Sciatic nerve (tissue), 2 donors: ENCODE measurements at regions not wholly inside any gene's neighbourhood (a gene's known extent, or its start where the extent isn't known, plus 50 kb on each side); places are given as distances from the start of the nearest gene placed in this dataset.
"Not testable (repeated sequence)": the region's sequence is repeated elsewhere in the genome, so short reads cannot be mapped to it uniquely, and the experiment has no call there.

Experiments
- ATAC-seq: fragments of 200-7000 bp; cut with Tn5 transposase; one replicate; pipeline ENCODE4 v1.9.1; 2020; ENCODE audit warnings: mild to moderate bottlenecking, moderate library complexity
- DNase-seq: peaks from one replicate; pipeline ENCODE4 v3.0.0-alpha.2; 2020; ENCODE audit warnings: low spot score
- intact Hi-C: fragments of 100-400 bp; cut with DNase I; formaldehyde crosslinking; loops from one replicate; pipeline ENCODE4 v1.14.2; 2022
- donor health status: DM: no; HTN: no; CAD: no.
- donor health status: DM: no; HTN: no; CAD: no.

DNA sequence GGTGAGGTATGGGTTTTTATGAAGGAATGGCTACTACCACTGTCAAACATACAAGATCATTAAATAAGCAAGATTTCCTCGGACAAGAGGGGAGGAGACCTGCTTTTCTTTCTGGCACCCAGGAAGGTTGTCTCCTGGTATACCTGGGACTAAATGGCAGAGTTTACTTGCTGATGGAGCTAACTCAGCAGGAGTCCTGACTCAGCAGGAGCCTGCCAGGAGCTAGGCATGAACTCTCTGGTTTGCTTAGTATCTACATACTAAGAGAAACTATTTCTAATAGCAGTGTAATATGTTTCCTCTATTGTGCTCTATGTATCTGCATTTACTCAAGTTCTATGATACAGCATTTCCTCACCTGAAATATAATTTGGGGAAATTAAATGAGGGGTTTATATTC, 404.2 kb downstream of the RSL24D1 start:
- intact Hi-C loops: no loop called here
- DNase-seq (no peak), ATAC-seq (no peak)

DNA sequence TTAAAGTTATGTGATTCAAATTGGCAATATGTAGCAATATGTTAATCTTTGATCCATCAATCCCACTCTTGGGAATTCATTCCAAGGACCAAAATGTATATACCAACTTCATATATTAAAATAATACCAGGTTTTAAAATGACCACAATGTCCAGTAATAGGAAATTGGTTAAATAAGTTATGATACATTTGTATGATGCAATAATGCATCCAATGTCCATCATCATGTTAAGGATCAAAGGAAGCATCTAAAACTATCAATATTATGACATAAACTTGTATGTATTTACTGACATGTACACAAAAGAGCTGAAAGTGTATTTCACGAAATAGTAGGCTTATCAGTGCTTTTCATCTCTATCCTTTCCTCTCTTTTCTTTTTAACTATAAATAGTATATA, 406.0 kb downstream of the RSL24D1 start:
- no peak for ATAC-seq
- DNase-seq: no peak
- intact Hi-C loops: no loop called here

DNA sequence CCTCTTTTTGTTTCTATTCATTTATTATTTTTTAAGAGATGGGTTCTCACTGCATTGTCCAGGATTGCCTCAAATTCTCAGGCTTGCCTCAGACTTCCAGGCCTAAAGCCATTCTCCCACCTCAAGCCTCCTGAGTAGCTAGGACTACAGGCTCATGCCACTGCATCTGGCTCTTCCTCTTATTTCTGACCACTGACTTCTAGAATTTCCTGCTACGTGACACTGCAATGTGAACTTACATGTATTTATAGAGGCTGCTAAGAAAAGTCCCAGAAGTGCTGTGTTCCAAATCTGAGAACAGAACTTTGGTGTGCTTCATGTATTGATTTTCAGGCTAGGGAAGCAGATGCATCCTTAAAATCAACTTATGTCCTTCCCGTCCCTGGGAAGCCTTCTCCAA, 407.4 kb downstream of the RSL24D1 start:
- intact Hi-C loops: no loop called here

DNA sequence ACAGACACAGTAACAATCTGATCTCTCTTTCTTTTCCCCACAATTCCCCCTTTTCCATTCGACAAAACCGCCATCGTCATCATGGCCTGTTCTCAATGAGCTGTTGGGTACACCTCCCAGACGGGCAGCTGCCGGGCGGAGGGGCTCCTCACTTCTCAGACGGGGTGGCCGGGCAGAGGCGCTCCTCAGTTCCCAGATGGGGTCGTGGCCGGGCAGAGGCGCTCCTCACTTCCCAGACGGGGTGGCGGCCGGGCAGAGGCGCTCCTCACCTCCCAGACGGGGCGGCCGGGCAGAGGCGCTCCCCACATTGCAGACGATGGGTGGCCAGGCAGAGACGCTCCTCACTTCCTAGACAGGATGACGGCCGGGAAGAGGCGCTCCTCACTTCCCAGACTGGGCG, 415.5 kb downstream of the RSL24D1 start:
- intact Hi-C loops, DNase-seq, ATAC-seq: not testable (repeated sequence)

More for the DNA sequence above, 407.4 kb downstream of the RSL24D1 start:
- ATAC-seq: peak; percentile 34
- DNase-seq: no peak

DNA sequence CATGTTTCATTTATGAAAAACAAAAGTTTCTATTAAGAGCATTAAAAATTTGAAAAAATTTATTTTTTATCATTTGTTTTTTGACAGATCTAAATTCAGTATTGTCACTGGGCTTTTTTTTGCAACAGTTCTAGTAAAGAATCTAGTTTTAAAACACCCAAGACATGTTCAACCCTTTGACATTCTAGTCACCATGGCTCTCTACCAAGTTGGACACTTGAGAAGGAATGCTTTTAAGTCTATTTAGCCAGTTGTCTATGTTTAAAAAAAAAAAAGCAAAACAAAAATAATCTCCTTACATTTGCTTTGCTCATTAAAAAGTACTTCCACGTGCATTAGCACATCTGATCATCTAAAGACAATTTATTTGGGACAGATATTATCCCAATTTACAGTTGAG, 417.5 kb downstream of the RSL24D1 start:
- intact Hi-C loops: no loop called here

DNA sequence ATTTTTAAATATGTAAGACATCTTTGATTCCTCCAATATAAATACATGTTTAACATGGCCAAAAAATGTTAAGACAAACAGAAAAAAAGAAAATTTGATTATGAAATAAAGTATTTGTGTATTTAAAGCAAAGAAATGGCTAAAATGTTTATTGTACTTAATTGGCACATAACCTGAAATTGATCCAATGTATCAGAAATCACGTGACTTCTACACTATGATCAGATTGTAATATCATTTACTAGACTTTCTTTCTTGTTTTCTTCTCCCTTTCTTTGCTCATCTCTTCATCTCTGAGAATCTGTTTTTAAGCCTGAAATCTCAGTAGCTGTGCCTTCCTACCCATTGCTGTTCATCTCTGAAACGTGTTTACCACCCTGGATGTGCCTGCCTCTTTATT, 420.3 kb downstream of the RSL24D1 start:
- DNase-seq (no peak), ATAC-seq (no peak)
- intact Hi-C loops: no loop called here

More for the DNA sequence above, 417.5 kb downstream of the RSL24D1 start:
- no peak for ATAC-seq
- no peak for DNase-seq

DNA sequence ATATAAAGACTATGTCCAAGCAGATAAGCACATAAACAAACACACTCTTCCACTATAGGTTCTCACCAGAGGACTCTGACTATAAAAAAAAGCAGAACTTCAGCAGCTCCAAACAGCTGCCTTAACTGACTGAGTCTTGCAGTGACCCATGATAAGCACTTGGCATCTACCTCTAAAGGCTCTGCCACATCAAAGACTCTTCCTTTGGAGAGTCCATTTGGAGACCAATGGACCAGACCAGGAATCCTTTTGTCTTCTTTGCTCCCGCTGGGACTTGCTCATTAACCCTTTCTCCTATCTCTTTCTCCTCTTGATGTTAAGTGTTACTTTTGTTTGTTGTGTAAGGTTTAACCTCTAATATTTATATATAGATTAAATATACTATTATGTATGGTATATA, 424.1 kb downstream of the RSL24D1 start:
- no peak for ATAC-seq
- DNase-seq: no peak
- intact Hi-C loops: no loop called here

DNA sequence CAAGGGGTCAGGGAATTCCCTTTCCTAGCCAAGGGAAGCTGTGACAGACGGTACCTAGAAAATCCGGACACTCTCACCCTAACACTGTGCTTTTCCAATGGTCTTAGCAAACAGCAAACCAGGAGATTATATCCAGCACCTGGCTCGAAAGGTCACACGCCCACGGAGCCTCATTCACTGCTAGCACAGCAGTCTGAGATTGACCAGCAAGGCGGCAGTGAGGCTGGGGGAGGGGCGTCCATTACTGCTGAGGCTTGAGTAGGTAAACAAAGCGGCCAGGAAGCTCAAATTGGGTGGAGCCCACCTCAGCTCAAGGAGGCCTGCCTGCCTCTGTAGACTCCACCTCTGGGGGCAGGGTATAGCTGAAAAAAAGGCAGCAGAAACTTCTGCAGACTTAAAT, 447.3 kb downstream of the RSL24D1 start:
- ATAC-seq, DNase-seq, intact Hi-C loops: not testable (repeated sequence)

DNA sequence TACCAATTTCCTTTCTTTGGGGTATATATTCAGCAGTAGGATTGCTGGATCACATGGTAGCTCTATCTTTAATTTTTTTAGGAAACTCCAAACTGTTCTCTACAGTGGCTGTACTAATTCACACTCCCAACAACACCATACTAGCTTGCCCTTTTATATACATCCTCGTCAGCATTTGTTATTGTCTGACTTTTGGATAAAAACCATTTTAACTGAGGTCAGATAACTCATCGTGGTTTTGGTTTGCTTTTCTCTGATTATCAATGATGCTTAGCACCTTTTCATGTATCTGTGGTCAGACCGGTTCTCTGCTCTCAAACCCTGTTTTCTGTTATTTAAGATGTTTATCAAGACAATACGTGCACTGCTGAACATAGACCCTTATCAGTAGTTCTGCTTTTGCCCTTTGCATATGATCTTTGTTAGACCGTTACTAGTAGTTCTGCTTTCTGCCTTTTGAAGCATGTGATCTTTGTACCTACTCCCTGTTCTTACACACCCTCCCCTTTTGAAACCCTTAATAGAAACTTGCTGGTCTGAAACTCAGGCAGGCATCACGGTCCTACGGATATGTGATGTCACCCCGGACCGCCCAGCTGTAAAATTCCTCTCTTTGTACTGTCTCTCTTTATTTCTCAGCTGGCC, 474.3 kb downstream of the RSL24D1 start:
- ATAC-seq (no peak), DNase-seq (no peak)
- intact Hi-C loops: no loop called here

DNA sequence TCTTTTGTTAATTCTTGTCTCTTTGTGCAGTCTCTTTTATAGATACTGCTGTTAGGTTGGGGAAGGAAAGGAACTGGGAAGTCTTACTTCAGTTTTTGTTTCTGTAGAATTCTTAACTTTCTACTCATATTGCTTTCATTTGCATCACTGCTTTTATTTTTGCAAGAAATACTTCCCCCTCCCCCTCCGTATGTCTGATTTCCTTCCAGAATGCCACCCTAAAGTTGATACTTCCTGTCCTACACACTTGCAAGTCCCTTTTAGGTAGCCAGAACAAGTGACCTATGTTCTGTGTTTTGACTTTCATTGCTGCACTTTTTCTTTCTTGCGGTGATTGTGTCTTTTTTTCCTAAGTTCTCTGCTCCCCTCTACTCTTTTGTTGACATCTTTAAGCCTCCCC, 477.4 kb downstream of the RSL24D1 start:
- intact Hi-C loops: no loop called here
- DNase-seq: no peak
- ATAC-seq: no peak

DNA sequence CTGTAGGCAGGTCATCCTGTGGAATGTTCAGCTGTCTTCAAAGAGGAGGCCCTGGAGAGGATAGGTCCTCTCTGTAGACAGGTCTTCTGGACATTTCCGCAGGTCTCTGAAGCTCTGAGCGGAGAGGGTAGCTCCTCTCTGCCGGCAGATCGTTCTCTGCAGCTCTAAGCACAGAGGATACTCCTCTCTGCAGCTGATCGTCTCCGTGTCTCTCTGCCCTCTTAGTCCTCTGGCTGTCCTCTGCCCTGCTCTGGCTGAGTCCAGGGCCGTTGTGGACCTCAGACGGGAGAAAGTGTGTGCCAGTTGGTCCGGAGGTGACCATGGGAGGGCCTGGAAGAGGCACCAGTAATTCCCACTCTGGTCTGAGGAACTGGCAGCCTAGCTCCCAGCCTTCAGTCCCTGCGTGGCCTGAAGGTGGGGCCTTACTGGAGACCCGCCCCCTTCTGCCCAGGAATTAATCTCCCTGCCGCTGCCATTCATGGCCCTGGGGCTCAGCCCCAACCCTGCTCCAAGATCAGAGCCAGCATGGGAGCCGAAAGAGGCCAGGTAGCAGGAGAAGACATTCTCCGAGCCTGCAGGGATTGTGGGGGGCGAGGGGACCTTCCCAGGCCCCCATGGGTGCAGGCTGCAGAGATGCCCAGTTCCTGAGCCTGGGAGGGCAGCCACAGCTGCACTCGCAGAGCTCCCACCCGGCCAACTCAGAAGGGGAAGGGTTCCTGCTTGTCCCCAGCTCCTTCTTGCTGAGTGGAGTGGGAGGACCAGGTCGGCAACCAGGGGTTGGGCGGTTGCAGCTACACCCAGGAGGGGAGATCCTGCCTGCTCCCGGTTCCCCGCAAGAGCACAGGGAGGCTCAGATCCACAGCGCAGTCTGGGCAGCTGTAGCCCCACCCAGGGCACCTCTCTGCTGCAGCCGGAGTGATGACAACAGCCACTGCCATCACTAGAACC, 488.7 kb downstream of the RSL24D1 start:
- no peak for ATAC-seq
- intact Hi-C loops: no loop called here
- no peak for DNase-seq

DNA sequence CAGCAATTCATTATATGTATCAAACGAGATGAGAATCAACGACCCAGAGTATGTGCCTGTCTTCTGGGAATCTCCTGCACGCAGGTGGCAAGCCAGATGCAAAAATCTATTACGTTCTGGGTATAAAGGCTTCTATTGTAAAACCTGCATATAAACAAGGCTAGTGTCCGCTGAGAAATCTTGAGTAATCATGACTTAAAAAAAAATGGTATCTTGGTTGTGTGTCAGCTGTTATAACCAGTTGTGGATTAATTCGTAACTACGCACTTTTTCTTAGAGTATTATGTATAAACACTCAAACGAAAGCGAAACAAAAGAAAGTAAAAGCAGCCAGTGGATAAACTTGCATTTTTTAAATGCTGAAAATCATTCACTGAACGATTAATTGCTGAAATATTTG, 509.1 kb downstream of the RSL24D1 start:
- intact Hi-C loops: no loop called here
- ATAC-seq: no peak
- DNase-seq: no peak
